ENCODE measurements at regions not wholly inside any gene's neighbourhood (a gene's known extent, or its start where the extent isn't known, plus 50 kb on each side); places are given as distances from the start of the nearest gene placed in this dataset.

DNA sequence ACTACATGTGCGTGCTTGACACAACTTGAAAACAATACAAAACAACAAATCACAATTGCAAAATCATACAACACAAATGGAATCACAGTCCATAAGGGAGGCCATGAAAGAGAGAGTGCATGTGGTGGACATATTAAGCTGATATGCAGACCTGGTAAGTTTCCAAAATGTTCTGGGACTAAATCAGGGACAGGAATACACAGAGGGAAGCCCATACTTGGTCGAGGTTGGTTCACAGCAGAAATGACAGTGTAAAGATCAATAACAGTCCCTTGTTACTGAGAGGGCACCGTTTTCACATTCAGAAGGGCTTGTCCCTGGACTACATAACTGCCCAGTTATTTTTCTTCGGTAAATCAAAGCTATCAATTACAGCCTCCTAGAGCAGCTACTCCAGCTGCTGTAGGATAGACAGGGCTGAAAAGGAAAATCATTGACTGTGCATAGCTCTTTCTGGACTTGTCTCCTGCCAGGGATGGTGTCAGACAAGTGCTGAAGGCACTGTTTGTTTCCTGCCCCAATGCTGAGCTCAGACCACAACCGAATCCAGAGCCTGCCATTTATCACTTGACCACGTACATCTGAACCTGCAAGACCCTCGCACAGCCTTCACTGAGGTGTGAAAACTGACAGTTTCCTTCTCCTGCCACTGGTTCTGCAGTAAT lies 79.5 kb upstream of the KCNMB2 start:
- no peak overlapping the region for H3K27ac ChIP-seq
- H3K9me3 ChIP-seq, result no peaks in the 10 kb centered on the region
- intact Hi-C loops (cut with DNase I; ENCODE audit: low total_unique reads), result no loop called here
- no peak for TF ChIP-seq POLR2A (IDR thresholded peaks at IDR 0.05)
- peaks cover 9 to 18% of the 10 kb centered on the region in 2 donors for H3K4me1 ChIP-seq
- no peak for ATAC-seq
- in situ Hi-C loops (cut with MboI; ENCODE audit: low sequenced_read_pairs in 4 of 4), result no loop called here
- H3K4me3 ChIP-seq, result no peak overlapping the region
- no peaks in the 10 kb centered on the region for H3K27me3 ChIP-seq
- H3K36me3 ChIP-seq, result no peaks in the 10 kb centered on the region
- no peak for DNase-seq

- Histone ChIP-seq H3K27ac (no peak overlapping the region), H3K4me1 (peaks cover 9 to 18% of the 10 kb centered on the region in 2 donors), H3K9me3 (no peaks in the 10 kb centered on the region), H3K27me3 (no peaks in the 10 kb centered on the region), H3K36me3 (no peaks in the 10 kb centered on the region), H3K4me3 (no peak overlapping the region)
- DNase-seq (no peak), ATAC-seq (no peak)
- in situ Hi-C loops (cut with MboI; ENCODE audit: low sequenced_read_pairs in 4 of 4), result no loop called here
- TF ChIP-seq, protein P1, sequence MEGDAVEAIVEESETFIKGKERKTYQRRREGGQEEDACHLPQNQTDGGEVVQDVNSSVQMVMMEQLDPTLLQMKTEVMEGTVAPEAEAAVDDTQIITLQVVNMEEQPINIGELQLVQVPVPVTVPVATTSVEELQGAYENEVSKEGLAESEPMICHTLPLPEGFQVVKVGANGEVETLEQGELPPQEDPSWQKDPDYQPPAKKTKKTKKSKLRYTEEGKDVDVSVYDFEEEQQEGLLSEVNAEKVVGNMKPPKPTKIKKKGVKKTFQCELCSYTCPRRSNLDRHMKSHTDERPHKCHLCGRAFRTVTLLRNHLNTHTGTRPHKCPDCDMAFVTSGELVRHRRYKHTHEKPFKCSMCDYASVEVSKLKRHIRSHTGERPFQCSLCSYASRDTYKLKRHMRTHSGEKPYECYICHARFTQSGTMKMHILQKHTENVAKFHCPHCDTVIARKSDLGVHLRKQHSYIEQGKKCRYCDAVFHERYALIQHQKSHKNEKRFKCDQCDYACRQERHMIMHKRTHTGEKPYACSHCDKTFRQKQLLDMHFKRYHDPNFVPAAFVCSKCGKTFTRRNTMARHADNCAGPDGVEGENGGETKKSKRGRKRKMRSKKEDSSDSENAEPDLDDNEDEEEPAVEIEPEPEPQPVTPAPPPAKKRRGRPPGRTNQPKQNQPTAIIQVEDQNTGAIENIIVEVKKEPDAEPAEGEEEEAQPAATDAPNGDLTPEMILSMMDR (IDR thresholded peaks at IDR 0.05 in 4 of 5, conservative IDR thresholded peaks at IDR 0.05 in 1 of 5), result no peak
- no peak for TF ChIP-seq POLR2A (IDR thresholded peaks at IDR 0.05)
- intact Hi-C loops (cut with DNase I; ENCODE audit: low total_unique reads), result no loop called here
Observed at GRCh38 chr3:178457511-178457910, 78.7 kb upstream of the KCNMB2 start.

GRCh38 chr3:178458313-178459037 lies 77.8 kb upstream of the KCNMB2 start:
- TF ChIP-seq POLR2A (IDR thresholded peaks at IDR 0.05), result no peak
- TF ChIP-seq, protein P1 (IDR thresholded peaks at IDR 0.05 in 4 of 5, conservative IDR thresholded peaks at IDR 0.05 in 1 of 5), result no peak
- no peak for ATAC-seq

DNA sequence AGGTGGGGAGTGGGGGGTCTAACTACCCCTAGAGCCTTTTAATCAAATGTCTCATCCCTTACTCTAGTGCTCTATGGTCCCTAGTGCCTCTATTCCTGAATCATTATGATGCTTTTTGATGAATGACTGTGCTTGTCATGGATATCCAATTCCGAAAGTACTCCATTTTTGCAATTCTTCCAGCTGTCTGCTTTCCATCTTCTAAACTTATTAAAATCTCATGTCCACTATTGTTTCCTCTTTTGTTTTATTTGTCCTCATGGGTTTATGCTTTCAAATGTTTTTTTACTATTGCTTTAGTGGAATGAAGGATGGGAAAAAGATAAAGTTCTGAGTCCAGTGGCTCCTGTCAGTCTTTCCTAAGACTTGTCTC lies 77.2 kb upstream of the KCNMB2 start:
- no peaks in the 10 kb centered on the region for H3K36me3 ChIP-seq
- in situ Hi-C loops (cut with MboI; ENCODE audit: low sequenced_read_pairs in 4 of 4) (no loop called here), intact Hi-C loops (cut with DNase I; ENCODE audit: low total_unique reads) (no loop called here)
- no peaks in the 10 kb centered on the region for H3K9me3 ChIP-seq
- TF ChIP-seq, protein P1 (IDR thresholded peaks at IDR 0.05 in 4 of 5, conservative IDR thresholded peaks at IDR 0.05 in 1 of 5), result no peak
- TF ChIP-seq POLR2A (IDR thresholded peaks at IDR 0.05), result no peak
- no peak overlapping the region for H3K27ac ChIP-seq
- H3K4me1 ChIP-seq, result peaks cover 9 to 17% of the 10 kb centered on the region in 2 donors
- ATAC-seq, result no peak
- H3K27me3 ChIP-seq, result no peaks in the 10 kb centered on the region
- no peak overlapping the region for H3K4me3 ChIP-seq
- DNase-seq, result no peak

More at GRCh38 chr3:178458313-178459037, 77.8 kb upstream of the KCNMB2 start:
- Histone ChIP-seq H3K27me3 (no peaks in the 10 kb centered on the region), H3K27ac (no peak overlapping the region), H3K4me3 (no peak overlapping the region), H3K36me3 (no peaks in the 10 kb centered on the region), H3K9me3 (no peaks in the 10 kb centered on the region), H3K4me1 (peaks cover 9 to 18% of the 10 kb centered on the region in 2 donors)
- in situ Hi-C loops (cut with MboI; ENCODE audit: low sequenced_read_pairs in 4 of 4) (no loop called here), intact Hi-C loops (cut with DNase I; ENCODE audit: low total_unique reads) (no loop called here)
- no peak for DNase-seq

- intact Hi-C loops (cut with DNase I; ENCODE audit: low total_unique reads), result no loop called here
- no peaks in the 10 kb centered on the region for H3K4me1 ChIP-seq
Observed at GRCh38 chr3:178465260-178466180, 70.7 kb upstream of the KCNMB2 start.

More at GRCh38 chr3:178465260-178466180, 70.7 kb upstream of the KCNMB2 start:
- H3K27ac ChIP-seq, result no peak overlapping the region
- in situ Hi-C loops (cut with MboI; ENCODE audit: low sequenced_read_pairs in 4 of 4), result no loop called here
- no peak for TF ChIP-seq POLR2A (IDR thresholded peaks at IDR 0.05)
- TF ChIP-seq, protein P1 (IDR thresholded peaks at IDR 0.05 in 4 of 5, conservative IDR thresholded peaks at IDR 0.05 in 1 of 5), result no peak
- no peak overlapping the region for H3K4me3 ChIP-seq
- ATAC-seq (no peak), DNase-seq (no peak)
- no peaks in the 10 kb centered on the region for H3K36me3 ChIP-seq
- H3K27me3 ChIP-seq, result no peaks in the 10 kb centered on the region
- no peaks in the 10 kb centered on the region for H3K9me3 ChIP-seq
